GM18909 (cell line): ENCODE measurements at regions not wholly inside any gene's neighbourhood (a gene's known extent, or its start where the extent isn't known, plus 50 kb on each side); places are given as distances from the start of the nearest gene placed in this dataset.

Experiments used
- ATAC-seq: cut with Tn5 transposase; IDR thresholded peaks from one replicate; pipeline ENCODE4 v1.9.1; 2021; ENCODE audit warnings: mild to moderate bottlenecking; ENCODE audit not compliant: unreplicated experiment, poor library complexity

GRCh38 chr6:2507521-2508037, 243.1 kb downstream of the MYLK4 start:
- ATAC-seq: no peak

DNA sequence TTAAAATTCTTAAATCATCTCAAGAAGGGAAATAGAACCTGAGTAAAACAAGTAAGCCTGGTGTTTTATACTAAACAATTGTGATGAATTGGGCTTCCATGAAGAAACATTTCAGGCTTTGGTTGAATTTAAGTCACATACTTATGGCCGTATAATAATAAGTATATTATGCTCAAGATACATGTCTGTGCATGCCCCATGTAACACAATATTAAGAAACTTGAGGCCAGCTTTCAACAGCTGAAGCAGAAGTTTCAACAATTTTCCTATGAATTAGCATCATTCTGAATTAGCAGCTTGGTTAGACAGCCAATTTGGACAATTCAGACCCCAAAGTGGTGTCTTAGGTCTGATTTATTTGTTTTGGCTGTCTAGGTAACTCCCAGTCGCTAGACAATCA, 243.7 kb downstream of the MYLK4 start:
- ATAC-seq: no peak

- ATAC-seq: no peak
Observed at GRCh38 chr6:2505624-2506023, 245.1 kb downstream of the MYLK4 start.

DNA sequence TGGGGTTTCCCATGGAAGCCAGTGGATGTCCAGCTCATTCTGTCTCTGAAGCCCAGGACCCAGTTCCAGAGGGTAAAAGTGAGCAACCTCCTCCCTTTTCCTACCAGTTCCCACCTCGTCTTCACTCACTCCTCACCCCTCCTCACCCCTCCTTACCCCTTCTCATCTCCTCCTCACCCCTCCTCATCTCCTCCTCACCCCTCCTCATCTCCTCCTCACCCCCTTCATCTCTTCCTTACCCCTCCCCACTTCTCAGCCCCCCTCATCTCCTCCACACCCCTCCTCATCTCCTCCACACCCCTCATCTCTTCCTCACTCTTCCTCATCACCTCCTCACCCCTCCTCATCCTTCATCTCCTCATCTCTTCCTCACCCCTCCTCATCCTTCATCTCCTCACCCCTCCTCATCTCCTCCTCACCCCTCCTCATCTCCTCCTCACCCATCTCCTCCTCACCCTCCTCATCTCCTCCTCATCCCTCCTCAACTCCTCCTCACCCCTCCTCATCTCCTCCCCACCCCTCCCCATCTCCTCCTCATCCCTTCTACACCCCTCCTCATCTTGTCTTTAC, 246.1 kb downstream of the MYLK4 start:
- ATAC-seq: no peak

DNA sequence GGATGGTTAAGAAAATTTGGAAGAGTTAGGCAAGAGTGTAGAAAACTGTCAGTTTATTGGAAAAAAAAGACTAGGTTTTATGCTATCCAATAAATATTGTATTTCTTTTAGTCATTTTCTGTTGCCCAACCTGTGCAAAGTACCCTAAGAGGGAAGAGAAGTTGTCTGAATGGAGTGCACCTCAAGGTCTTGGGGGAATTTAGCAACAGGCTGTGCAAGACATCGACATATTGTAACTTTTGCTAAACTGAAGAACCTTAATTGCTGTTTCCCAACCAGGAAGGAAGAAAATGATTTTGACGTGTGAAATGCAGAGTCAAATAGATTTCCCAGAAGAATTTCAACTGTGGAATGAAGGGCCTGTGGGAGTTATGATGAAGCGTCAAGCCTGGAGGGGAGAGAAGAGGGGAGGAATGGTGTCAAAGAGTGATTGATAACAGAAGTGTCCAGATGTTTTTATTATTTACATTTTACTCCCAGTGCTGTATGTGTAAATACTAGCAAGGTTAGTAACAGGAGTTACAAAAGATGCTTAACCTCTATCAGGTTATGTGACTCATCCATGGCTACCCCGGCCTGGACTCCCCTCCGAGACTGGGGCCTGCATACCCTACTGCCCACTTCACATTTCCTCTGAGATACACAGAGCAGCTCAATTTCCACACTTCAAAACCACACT, 246.8 kb downstream of the MYLK4 start:
- no peak for ATAC-seq

GRCh38 chr6:2502998-2503674, 247.6 kb downstream of the MYLK4 start:
- no peak for ATAC-seq

- ATAC-seq: no peak
Observed at GRCh38 chr6:2502096-2502997, 248.4 kb downstream of the MYLK4 start.

GRCh38 chr6:2497922-2498623, 252.6 kb downstream of the MYLK4 start:
- ATAC-seq: no peak

DNA sequence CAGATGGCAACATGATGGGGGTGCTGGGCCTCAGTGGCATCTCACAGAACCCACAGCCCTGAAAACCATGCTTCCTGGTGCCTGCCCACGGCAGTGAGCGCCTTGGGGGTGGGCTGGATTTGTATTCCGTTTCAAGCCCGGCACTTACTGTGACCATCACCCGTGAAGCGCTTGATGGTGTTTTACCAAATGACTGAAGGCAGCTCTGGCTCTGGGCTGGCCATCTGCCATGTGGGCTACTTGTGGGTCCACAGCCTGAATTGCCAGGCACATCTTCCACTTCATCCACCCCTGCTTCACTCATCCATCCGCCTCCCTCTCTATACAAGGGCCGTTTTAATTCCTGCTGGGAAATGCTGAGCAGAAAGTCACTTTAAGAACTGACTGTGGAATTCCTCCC, 250.9 kb upstream of the GMDS start:
- ATAC-seq: no peak

DNA sequence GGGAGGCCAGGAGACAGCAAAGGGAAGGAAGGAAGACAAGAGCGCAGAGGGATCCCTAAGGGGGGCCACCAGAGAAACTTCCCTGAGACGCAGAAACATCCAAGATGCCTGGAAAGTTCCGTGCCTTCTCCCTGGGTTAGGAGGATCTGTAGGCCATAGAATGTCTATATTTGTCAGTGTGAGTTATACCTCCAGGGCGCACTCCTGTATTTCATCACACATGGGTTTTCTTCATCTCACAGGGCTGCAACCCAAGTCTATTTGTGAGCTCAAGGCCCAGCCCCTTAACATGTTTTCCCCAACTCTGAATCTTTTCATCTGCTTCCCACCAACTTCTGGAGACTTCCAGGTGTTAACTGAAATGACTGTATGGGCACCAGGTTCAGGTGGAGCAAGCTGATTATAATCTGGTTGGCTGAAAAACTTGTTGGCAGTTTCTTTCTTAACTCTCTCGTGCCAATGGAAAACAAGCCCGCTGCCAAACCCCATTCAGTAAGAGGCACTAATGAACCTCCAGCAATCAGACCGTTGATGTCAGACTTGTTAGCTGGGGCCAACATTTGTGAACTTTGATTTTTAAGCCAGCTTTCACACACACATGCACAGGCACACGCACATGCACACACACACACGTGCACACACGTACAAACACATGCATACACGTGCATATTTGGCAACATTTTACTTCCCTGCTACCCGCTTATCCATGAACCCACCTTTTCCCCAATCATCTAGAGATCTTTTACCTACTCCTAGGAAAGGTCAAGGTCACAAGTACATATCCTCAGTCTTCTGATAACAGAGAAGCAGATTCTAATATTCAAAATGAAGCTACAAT, 247.5 kb upstream of the GMDS start:
- no peak for ATAC-seq

DNA sequence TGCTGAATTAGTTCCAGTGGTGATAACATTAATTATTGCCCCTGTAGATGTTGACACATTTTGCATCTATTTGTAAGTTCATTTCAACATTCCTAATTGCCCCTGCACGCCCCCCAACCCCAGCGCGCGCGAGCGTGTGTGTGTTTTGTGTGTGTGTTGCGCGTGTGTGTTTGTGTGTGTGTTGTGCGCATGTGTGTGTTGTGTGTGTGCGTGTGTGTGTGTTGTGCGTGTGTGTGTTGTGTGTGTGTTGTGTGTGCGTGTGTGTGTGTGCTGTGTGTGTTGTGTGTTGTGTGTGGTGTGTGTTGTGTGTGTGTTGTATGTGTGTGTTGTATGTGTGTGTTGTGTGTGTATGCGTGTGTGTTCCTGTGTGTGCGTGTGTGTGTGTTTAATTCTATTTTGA, 245.7 kb upstream of the GMDS start:
- no peak for ATAC-seq

DNA sequence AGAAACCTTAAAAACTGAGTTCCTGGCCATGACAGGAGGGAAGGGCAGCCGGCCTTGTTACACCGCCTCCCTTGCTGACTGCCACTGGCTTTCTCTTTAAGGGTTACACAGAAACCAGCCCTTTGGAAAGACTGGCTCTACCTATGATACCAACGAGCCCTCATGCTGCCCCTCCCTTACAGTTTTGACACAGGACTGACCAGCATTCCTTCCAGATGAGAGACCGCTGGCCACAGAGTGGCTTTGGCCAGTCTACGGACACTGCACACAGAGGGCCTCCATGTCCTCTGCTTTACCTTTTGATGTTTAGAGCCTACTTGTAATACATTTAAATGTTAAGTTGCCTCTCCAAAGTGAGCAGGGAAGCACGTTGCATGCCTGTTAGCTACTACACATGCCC, 243.2 kb upstream of the GMDS start:
- ATAC-seq: no peak

DNA sequence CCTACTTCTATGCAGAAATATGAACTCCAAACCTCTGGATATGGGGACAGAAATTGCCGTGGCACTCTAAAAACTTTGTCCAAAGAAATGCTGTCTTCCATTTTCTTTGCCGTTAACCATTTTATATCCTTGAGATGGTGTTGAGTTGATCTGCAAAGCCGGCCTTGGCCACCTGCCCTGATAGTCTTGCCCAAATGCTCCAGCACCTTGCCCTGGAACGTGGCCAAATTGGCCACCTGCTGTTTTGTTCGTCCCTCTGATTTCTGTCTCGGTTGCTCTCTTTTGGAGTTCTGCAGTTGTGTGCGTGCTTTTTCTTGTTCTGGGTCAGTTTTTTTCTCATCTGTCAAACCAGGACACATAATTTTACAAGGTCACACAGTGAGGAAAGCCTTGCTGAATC, 239.7 kb upstream of the GMDS start:
- no peak for ATAC-seq

DNA sequence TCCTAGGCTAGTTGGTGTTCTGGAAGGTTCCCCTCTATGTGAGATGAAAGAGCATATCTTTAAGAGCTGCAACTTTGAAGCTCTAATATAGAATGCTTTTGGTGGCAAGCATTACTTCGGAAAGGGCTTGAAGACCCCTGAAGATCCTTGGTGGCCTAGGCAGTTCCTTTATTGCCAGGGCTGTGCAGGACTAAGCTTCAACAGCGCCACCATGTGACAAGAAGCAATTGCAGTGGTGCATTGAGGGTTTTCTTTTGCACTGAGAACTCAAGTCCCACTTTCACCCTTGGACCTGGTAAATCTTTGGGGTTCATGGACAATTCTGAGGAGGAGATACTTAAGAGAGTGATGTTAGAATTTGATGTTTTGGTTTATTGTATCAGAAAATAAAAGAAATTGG, 237.4 kb upstream of the GMDS start:
- no peak for ATAC-seq

DNA sequence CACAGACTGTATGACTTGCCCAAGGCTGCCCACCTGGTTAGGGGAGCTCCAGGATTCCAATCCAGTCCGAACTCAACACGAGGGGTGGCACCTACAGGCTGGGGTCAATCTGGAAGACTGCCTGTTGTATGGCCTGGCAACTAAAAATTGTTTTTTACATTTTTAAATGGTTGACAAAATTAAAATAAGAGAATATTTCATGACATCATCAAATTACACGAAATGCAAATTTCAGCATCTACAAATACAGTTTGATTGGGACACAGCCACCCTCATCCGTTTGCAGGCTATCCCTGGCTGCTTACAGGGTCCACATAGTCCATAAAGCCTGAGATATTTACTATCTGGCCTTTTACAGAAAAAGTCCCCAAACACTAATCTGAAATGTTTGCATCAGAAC, 235.9 kb upstream of the GMDS start:
- no peak for ATAC-seq

DNA sequence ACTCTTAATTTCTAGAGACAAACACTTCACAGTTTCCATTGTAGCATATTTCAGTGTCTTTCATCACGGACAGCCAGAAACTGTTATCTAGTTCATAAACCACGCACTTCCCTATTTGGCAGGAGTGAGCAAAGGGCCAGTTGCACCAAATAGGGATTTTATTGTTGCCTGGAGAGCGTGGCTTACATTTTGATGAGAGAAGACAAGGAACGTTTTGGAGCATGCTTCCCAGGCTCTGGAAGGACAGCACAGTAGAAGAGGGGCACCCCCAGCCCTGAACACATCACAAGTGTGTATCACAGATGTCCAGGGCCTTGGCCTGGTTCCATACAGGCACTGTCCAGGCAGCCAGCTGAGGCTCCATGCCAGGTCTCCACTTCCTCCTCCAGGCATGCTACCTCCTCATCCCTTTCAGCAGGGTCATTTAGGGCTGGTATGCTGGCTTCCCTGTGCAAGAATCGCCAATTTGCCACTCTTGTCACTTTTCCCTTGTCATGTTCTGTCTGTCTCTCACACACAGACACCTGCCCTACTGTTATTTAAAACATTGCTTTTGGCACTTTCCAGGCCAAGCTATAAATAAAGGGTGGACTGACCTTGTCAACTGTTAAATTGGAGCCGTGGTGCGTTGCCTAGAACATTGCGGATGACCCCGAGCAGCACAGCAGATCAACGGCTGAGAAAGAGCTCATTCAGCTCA, 235.0 kb upstream of the GMDS start:
- no peak for ATAC-seq

- no peak for ATAC-seq
Observed at GRCh38 chr6:2478200-2478599, 232.8 kb upstream of the GMDS start.

GRCh38 chr6:2477666-2478065, 232.3 kb upstream of the GMDS start:
- ATAC-seq: no peak

DNA sequence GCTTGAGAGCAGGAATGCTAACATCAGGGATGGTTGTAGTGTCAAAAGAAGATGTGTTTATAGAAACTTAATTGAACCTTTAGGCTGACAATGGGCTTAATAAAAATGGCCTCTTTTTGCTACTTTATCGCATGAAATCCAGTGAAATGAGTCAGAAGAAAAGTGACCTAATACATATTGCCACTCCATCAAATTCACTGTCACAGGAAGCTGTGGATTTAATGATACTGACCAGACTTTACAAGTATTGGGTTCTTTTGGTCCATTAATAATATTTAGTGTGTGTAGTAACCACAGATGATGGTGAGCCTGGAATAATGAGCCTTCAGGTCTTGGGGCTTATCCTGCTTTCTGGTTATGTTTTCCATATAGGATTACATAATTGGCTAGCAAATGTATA, 231.8 kb upstream of the GMDS start:
- ATAC-seq: no peak
